ENCODE measurements at regions not wholly inside any gene's neighbourhood (a gene's known extent, or its start where the extent isn't known, plus 50 kb on each side); places are given as distances from the start of the nearest gene placed in this dataset.
A peak's percentile ranks its signal among the peaks of the same experiment; 100 is the strongest.

DNA sequence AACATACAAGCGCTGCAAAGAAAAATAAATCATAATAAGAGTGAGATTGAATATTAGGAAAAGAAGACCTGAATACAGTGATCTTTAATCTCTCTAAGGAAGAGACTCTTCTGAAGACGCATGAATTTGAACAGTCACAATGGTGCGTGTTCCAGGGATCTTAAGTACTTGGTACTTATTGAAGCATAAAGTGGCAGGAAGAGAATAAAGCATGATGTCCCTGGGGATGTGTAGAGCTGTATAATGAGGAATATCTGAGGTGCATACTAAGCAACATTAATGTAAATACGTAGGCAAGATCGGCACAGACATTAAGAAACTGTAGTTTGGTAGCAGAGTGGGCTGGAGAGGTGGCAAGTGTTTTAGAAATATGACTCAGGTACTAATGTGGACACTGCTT is 246.2 kb upstream of the MCTP2 start:
- no peaks in the 10 kb centered on the region for H3K27me3 Mint-ChIP-seq (ENCODE audit: low read depth)
- no peak for DNase-seq (ENCODE audit: low read depth, low spot score)
- H3K4me1 Mint-ChIP-seq: peaks cover 57% of the 10 kb centered on the region
- TF ChIP-seq, protein P1, sequence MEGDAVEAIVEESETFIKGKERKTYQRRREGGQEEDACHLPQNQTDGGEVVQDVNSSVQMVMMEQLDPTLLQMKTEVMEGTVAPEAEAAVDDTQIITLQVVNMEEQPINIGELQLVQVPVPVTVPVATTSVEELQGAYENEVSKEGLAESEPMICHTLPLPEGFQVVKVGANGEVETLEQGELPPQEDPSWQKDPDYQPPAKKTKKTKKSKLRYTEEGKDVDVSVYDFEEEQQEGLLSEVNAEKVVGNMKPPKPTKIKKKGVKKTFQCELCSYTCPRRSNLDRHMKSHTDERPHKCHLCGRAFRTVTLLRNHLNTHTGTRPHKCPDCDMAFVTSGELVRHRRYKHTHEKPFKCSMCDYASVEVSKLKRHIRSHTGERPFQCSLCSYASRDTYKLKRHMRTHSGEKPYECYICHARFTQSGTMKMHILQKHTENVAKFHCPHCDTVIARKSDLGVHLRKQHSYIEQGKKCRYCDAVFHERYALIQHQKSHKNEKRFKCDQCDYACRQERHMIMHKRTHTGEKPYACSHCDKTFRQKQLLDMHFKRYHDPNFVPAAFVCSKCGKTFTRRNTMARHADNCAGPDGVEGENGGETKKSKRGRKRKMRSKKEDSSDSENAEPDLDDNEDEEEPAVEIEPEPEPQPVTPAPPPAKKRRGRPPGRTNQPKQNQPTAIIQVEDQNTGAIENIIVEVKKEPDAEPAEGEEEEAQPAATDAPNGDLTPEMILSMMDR (conservative IDR thresholded peaks at IDR 0.05): no peak
- no peaks in the 10 kb centered on the region for H3K36me3 Mint-ChIP-seq (ENCODE audit: low read depth)
- peak overlapping the region; percentile 36 for H3K27ac Mint-ChIP-seq (ENCODE audit: unreplicated experiment)
- no peak overlapping the region for H3K4me3 Mint-ChIP-seq
- no peaks in the 10 kb centered on the region for H3K9me3 Mint-ChIP-seq

DNA sequence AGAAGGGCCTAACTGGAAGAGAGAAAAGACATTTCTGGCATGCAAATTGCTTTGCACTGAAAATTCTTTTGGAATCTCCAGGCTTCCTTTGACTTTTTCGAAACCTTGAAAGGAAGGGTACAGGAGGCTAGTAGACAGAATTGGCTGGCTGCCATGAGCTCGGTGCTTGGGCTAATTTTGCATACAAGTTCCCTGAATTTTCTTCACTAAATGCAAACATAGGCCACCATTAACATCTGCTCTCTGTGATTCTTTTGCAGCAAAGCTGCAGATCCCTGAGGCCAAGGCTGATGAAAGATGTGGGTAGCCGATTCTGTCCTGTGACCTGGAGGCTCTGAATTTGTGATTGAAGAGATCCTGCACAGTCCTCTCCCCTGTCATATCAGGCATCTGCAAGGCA is 247.8 kb upstream of the MCTP2 start:
- H3K4me3 Mint-ChIP-seq: peak overlapping the region; percentile 27
- peak overlapping the region; percentile 93 for H3K27ac Mint-ChIP-seq (ENCODE audit: unreplicated experiment)
- H3K27me3 Mint-ChIP-seq (ENCODE audit: low read depth): no peaks in the 10 kb centered on the region
- TF ChIP-seq, protein P1 (conservative IDR thresholded peaks at IDR 0.05): no peak
- peaks cover 57% of the 10 kb centered on the region for H3K4me1 Mint-ChIP-seq
- DNase-seq (ENCODE audit: low read depth, low spot score): no peak
- peaks cover 2% of the 10 kb centered on the region for H3K9me3 Mint-ChIP-seq
- H3K36me3 Mint-ChIP-seq (ENCODE audit: low read depth): no peaks in the 10 kb centered on the region

DNA sequence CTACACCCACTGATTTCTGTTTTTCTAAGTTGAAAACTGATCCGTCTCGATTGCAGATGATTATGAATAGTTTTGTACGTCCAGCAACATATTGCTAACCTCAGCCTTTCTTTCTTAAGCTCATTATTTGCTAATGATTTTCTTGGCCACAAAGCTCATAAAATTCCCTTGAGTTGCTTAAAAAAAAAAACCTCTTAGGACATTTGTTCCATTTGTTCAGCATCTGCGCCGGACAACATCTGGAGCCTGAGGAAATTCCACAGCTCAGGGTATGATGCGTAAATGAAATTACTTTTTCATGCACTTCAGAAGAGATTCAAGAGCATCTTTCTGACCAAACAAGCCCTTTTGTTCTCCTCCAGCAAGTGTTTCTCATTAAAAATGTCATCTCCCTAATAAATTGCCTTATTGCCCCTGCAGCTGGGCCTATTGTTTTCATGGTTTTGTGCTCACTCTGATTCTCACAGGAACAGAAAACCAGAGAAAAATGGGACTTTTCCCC is 249.1 kb upstream of the MCTP2 start:
- H3K4me1 Mint-ChIP-seq: peaks cover 57% of the 10 kb centered on the region
- no peaks in the 10 kb centered on the region for H3K36me3 Mint-ChIP-seq (ENCODE audit: low read depth)
- TF ChIP-seq, protein P1 (conservative IDR thresholded peaks at IDR 0.05): no peak
- no peak for DNase-seq (ENCODE audit: low read depth, low spot score)
- no peaks in the 10 kb centered on the region for H3K27me3 Mint-ChIP-seq (ENCODE audit: low read depth)
- peaks cover 2% of the 10 kb centered on the region for H3K9me3 Mint-ChIP-seq
- peak overlapping the region; percentile 10 for H3K4me3 Mint-ChIP-seq
- H3K27ac Mint-ChIP-seq (ENCODE audit: unreplicated experiment): peak overlapping the region; percentile 82

DNA sequence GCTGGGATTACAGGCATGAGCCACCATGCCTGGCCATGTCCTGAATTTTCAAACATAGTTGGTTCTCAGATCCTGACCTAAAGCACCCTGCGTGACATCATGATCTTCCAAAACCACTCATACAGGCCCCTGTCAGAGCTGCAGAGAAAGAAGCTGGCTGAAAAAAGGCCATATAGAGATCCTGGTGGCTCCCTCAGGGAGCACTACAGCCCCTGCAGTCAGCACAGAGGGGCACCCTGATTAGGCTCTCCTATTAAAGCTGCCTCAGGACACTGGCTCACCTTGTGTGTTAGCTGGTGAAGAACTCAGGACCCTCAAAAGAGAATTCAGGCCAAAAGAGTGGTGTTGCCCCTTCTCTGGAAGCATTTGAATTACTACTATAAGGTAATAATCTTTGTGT is 249.7 kb upstream of the MCTP2 start:
- no peaks in the 10 kb centered on the region for H3K27me3 Mint-ChIP-seq (ENCODE audit: low read depth)
- no peaks in the 10 kb centered on the region for H3K36me3 Mint-ChIP-seq (ENCODE audit: low read depth)
- H3K4me1 Mint-ChIP-seq: peaks cover 57% of the 10 kb centered on the region
- no peak overlapping the region for H3K4me3 Mint-ChIP-seq
- H3K9me3 Mint-ChIP-seq: peaks cover 3% of the 10 kb centered on the region
- peak overlapping the region; percentile 74 for H3K27ac Mint-ChIP-seq (ENCODE audit: unreplicated experiment)
- TF ChIP-seq, protein P1 (conservative IDR thresholded peaks at IDR 0.05): no peak
- no peak for DNase-seq (ENCODE audit: low read depth, low spot score)

- peak overlapping the region; percentile 63 for H3K27ac Mint-ChIP-seq (ENCODE audit: unreplicated experiment)
- H3K4me1 Mint-ChIP-seq: peaks cover 48% of the 10 kb centered on the region
- H3K4me3 Mint-ChIP-seq: no peak overlapping the region
- H3K9me3 Mint-ChIP-seq: peaks cover 6% of the 10 kb centered on the region
- no peak for DNase-seq (ENCODE audit: low read depth, low spot score)
- H3K36me3 Mint-ChIP-seq (ENCODE audit: low read depth): peaks cover 3% of the 10 kb centered on the region
- no peaks in the 10 kb centered on the region for H3K27me3 Mint-ChIP-seq (ENCODE audit: low read depth)
- TF ChIP-seq, protein P1 (conservative IDR thresholded peaks at IDR 0.05): no peak
These were observed 251.0 kb upstream of the MCTP2 start for GRCh38 chr15:93980261-93980911.

All from neural crest cell (in vitro differentiated cells).